ENCODE measurements at regions not wholly inside any gene's neighbourhood (a gene's known extent, or its start where the extent isn't known, plus 50 kb on each side); places are given as distances from the start of the nearest gene placed in this dataset.
A peak's percentile ranks its signal among the peaks of the same experiment; 100 is the strongest.
"Not testable (repeated sequence)": the region's sequence is repeated elsewhere in the genome, so short reads cannot be mapped to it uniquely, and the experiment has no call there.

GRCh38 chr9:41075671-41076070 lies 52.8 kb downstream of the FOXD4L6 start:
- DNase-seq (ENCODE audit: low read depth in 2 of 2) = peak in 1 of 2 donors; percentile 7

- DNase-seq (ENCODE audit: low read depth in 2 of 2) = peak; percentile 41 to 48
Observed at GRCh38 chr9:41074356-41074942, 54.0 kb downstream of the FOXD4L6 start.

- DNase-seq (ENCODE audit: low read depth in 2 of 2) = peak; percentile 41 to 44
Observed at GRCh38 chr9:41073471-41074243, 54.8 kb downstream of the FOXD4L6 start.

- peak; percentile 41 to 57 for DNase-seq (ENCODE audit: low read depth in 2 of 2)
Observed at GRCh38 chr9:41064125-41064795, 64.2 kb downstream of the FOXD4L6 start.

GRCh38 chr9:41063243-41063642 lies 65.2 kb downstream of the FOXD4L6 start:
- peak in 1 of 2 donors; percentile 27 for DNase-seq (ENCODE audit: low read depth in 2 of 2)

GRCh38 chr9:41059603-41060002 lies 68.9 kb downstream of the FOXD4L6 start:
- DNase-seq (ENCODE audit: low read depth in 2 of 2) = not testable (repeated sequence)

GRCh38 chr9:41053666-41054363 lies 74.7 kb downstream of the FOXD4L6 start:
- DNase-seq (ENCODE audit: low read depth in 2 of 2) = not testable (repeated sequence)

- DNase-seq (ENCODE audit: low read depth in 2 of 2) = not testable (repeated sequence)
Observed at GRCh38 chr9:41048672-41049071, 79.8 kb downstream of the FOXD4L6 start.

- DNase-seq (ENCODE audit: low read depth in 2 of 2) = peak in 1 of 2 donors; percentile 33
Observed at GRCh38 chr9:41047792-41048191, 80.7 kb downstream of the FOXD4L6 start.

GRCh38 chr9:41044930-41045329 lies 83.6 kb downstream of the FOXD4L6 start:
- not testable (repeated sequence) for DNase-seq (ENCODE audit: low read depth in 2 of 2)

GRCh38 chr9:41043433-41043832 lies 85.0 kb downstream of the FOXD4L6 start:
- DNase-seq (ENCODE audit: low read depth in 2 of 2) = not testable (repeated sequence)

GRCh38 chr9:41042111-41042510 lies 86.4 kb downstream of the FOXD4L6 start:
- DNase-seq (ENCODE audit: low read depth in 2 of 2) = not testable (repeated sequence)

- DNase-seq (ENCODE audit: low read depth in 2 of 2) = not testable (repeated sequence)
Observed at GRCh38 chr9:41040705-41041342, 87.7 kb downstream of the FOXD4L6 start.

- DNase-seq (ENCODE audit: low read depth in 2 of 2) = not testable (repeated sequence)
Observed at GRCh38 chr9:41035276-41035675, 93.2 kb downstream of the FOXD4L6 start.

- DNase-seq (ENCODE audit: low read depth in 2 of 2) = not testable (repeated sequence)
Observed at GRCh38 chr9:41034699-41035197, 93.7 kb downstream of the FOXD4L6 start.

GRCh38 chr9:41033877-41034276 lies 94.6 kb downstream of the FOXD4L6 start:
- not testable (repeated sequence) for DNase-seq (ENCODE audit: low read depth in 2 of 2)

GRCh38 chr9:41033360-41033759 lies 95.1 kb downstream of the FOXD4L6 start:
- not testable (repeated sequence) for DNase-seq (ENCODE audit: low read depth in 2 of 2)

- DNase-seq (ENCODE audit: low read depth in 2 of 2) = not testable (repeated sequence)
Observed at GRCh38 chr9:41026912-41027676, 101.4 kb downstream of the FOXD4L6 start.

GRCh38 chr9:41022365-41022764 lies 106.1 kb downstream of the FOXD4L6 start:
- DNase-seq (ENCODE audit: low read depth in 2 of 2) = not testable (repeated sequence)

Data from lung microvascular endothelial cell (primary cell).